IMR-90 (cell line): ENCODE measurements at regions not wholly inside any gene's neighbourhood (a gene's known extent, or its start where the extent isn't known, plus 50 kb on each side); places are given as distances from the start of the nearest gene placed in this dataset.
"Not testable (repeated sequence)": the region's sequence is repeated elsewhere in the genome, so short reads cannot be mapped to it uniquely, and the experiment has no call there.

Experiments
- ATAC-seq: fragments of 200-7000 bp; cut with Tn5 transposase; 2 replicates; pipeline ENCODE4 v1.9.1; 2020; ENCODE audit warnings: low read depth, mild to moderate bottlenecking, moderate library complexity
- BruUV-seq: library from RNA; stranded (reverse); fragments of 400-500 nt; replicated peaks from 2 replicates; lab custom pipeline; 2021; lab: Mats Ljungman, UMichigan
- CTCF ChIA-PET: fragments of 300-600 bp; formaldehyde crosslinking; extraction: SDS; loops from one replicate; lab custom pipeline; 2021; ENCODE audit warnings: antibody characterized with exemption; lab: Yijun Ruan, JAX
- POLR2A ChIA-PET: fragments of 300-600 bp; sonication (Branson Sonifier 250); formaldehyde crosslinking; loops from one replicate; lab custom pipeline; 2022; ENCODE audit warnings: antibody characterized with exemption; ENCODE audit not compliant: unreplicated experiment; lab: Charles Lee
- DNase-seq: peaks from one replicate; pipeline ENCODE4 v3.0.0; 2013
- H2AFZ ChIP-seq: replicated peaks from 2 replicates; pipeline ENCODE3; 2013; ENCODE audit warnings: low read length, mild to moderate bottlenecking; ENCODE audit not compliant: poor library complexity
- H2AK5ac ChIP-seq: 2 replicates; pipeline ENCODE4 v1.6.1; 2013; ENCODE audit warnings: low read depth, low read length, inconsistent platforms
- H2AK9ac ChIP-seq: replicated peaks from 2 replicates; pipeline ENCODE3; 2013; ENCODE audit warnings: mild to moderate bottlenecking, low read depth, low read length, moderate library complexity; ENCODE audit not compliant: poor library complexity
- H2BK120ac ChIP-seq: 2 replicates; pipeline ENCODE4 v1.6.1; 2013; ENCODE audit warnings: low read depth, low read length, inconsistent platforms
- H2BK15ac ChIP-seq: 3 replicates; pipeline ENCODE4 v1.6.1; 2013; ENCODE audit warnings: low read depth, low read length, inconsistent platforms
- H2BK20ac ChIP-seq: 2 replicates; pipeline ENCODE4 v1.6.1; 2013; ENCODE audit warnings: low read depth, mild to moderate bottlenecking, inconsistent platforms, low read length, moderate library complexity
- H2BK5ac ChIP-seq: 2 replicates; pipeline ENCODE4 v1.6.1; 2013; ENCODE audit warnings: mild to moderate bottlenecking, low read depth, low read length, inconsistent platforms; ENCODE audit not compliant: poor library complexity, severe bottlenecking
- H3K14ac ChIP-seq: replicated peaks from 2 replicates; pipeline ENCODE4 v1.6.1; 2013; ENCODE audit warnings: low read depth, low read length, inconsistent platforms
- H3K18ac ChIP-seq: 2 replicates; pipeline ENCODE4 v1.6.1; 2013; ENCODE audit warnings: low read depth, low read length, control low read depth
- H3K23ac ChIP-seq: 2 replicates; pipeline ENCODE4 v1.6.1; 2013; ENCODE audit warnings: low read depth, low read length, inconsistent platforms
- H3K27ac ChIP-seq: 2 replicates; pipeline ENCODE4 v1.5.1; 2013; ENCODE audit warnings: mild to moderate bottlenecking, control low read depth, low read length; ENCODE audit not compliant: insufficient read depth
- H3K27me3 ChIP-seq: 2 replicates; pipeline ENCODE4 v1.6.1; 2013; ENCODE audit warnings: low read length; ENCODE audit not compliant: control insufficient read depth, insufficient read depth
- H3K36me3 ChIP-seq: 2 replicates; pipeline ENCODE4 v1.6.1; 2013; ENCODE audit warnings: low read length, mixed read lengths; ENCODE audit not compliant: control insufficient read depth, insufficient read depth
- H3K4ac ChIP-seq: 2 replicates; pipeline ENCODE4 v1.6.1; 2013; ENCODE audit warnings: low read depth, low read length, inconsistent platforms
- H3K4me1 ChIP-seq: 2 replicates; pipeline ENCODE4 v1.6.1; 2013; ENCODE audit warnings: low read length, mixed read lengths; ENCODE audit not compliant: control insufficient read depth, insufficient read depth
- H3K4me2 ChIP-seq: 2 replicates; pipeline ENCODE4 v1.6.1; 2013; ENCODE audit warnings: low read depth, mild to moderate bottlenecking, control low read depth, low read length, moderate library complexity
- H3K4me3 ChIP-seq: 2 replicates; pipeline ENCODE4 v1.5.1; 2013; ENCODE audit warnings: low read depth, mild to moderate bottlenecking, control low read depth, low read length, moderate library complexity; ENCODE audit not compliant: insufficient read depth
- H3K56ac ChIP-seq: 2 replicates; pipeline ENCODE4 v1.6.1; 2013; ENCODE audit warnings: low read length, inconsistent platforms; ENCODE audit not compliant: insufficient read depth; ENCODE audit errors: extremely low read depth
- H3K79me1 ChIP-seq, 2 experiments: 2 replicates each; pipeline ENCODE4 v1.6.1; 2013; ENCODE audit warnings: low read length in 2 of 2, inconsistent platforms in 1 of 2, low read depth in 1 of 2
- H3K9ac ChIP-seq: 2 replicates; pipeline ENCODE4 v1.6.1; 2013; ENCODE audit warnings: low read depth, low read length, control low read depth
- H3K9me1 ChIP-seq: 2 replicates; pipeline ENCODE4 v1.6.1; 2013; ENCODE audit warnings: low read length, inconsistent platforms; ENCODE audit not compliant: insufficient read depth
- H3K9me3 ChIP-seq: 2 replicates; pipeline ENCODE4 v1.6.1; 2013; ENCODE audit warnings: low read length; ENCODE audit not compliant: control insufficient read depth, insufficient read depth
- H4K20me1 ChIP-seq: 2 replicates; pipeline ENCODE4 v1.6.1; 2013; ENCODE audit warnings: low read length, inconsistent platforms; ENCODE audit not compliant: insufficient read depth
- H4K5ac ChIP-seq: 2 replicates; pipeline ENCODE4 v1.6.1; 2013; ENCODE audit warnings: mild to moderate bottlenecking, low read depth, low read length, control low read depth
- H4K8ac ChIP-seq, 2 experiments: 2 replicates each; pipeline ENCODE4 v1.6.1; 2013; ENCODE audit warnings: low read depth in 2 of 2, low read length in 2 of 2, control low read depth in 1 of 2, inconsistent platforms in 1 of 2
- H4K91ac ChIP-seq: 2 replicates; pipeline ENCODE4 v1.6.1; 2013; ENCODE audit warnings: low read depth, low read length, inconsistent platforms; ENCODE audit not compliant: insufficient read depth
- WGBS, 2 experiments: methylation state at CpG; one replicate each; pipeline versions ENCODE4 v1.1.5 to v1.1.7; 2013; ENCODE audit warnings: missing lambda C conversion rate in 2 of 2; ENCODE audit not compliant: insufficient read length in 1 of 2; ENCODE audit errors: extremely low coverage in 2 of 2; 5-methylcytosine and 5-hydroxymethylcytosine counted together
- dilution Hi-C: fragments of 300-500 bp; cut with HindIII; formaldehyde crosslinking; loops from one replicate; pipeline ENCODE4 v1.14.3; 2018; ENCODE audit warnings: low sequenced_read_pairs; ENCODE audit not compliant: unreplicated experiment
- in situ Hi-C: fragments of 300-500 bp; cut with MboI; formaldehyde crosslinking; loops from 3 replicates; pipeline ENCODE4 v1.14.3; 2019; ENCODE audit warnings: low sequenced_read_pairs, inconsistent platforms, mixed read lengths
- intact Hi-C: fragments of 100-400 bp; cut with micrococcal nuclease; formaldehyde crosslinking; loops from 2 replicates; pipeline ENCODE4 v1.10.0; 2022

GRCh38 chr4:121616449-121616848 is 80.3 kb downstream of the ANXA5 start:
- H3K9ac ChIP-seq, H3K27me3 ChIP-seq, H3K4me3 ChIP-seq, H3K23ac ChIP-seq, H3K18ac ChIP-seq, H3K4me1 ChIP-seq, in situ Hi-C loops, H3K56ac ChIP-seq, H2BK20ac ChIP-seq, H3K27ac ChIP-seq, H4K8ac ChIP-seq, H2AFZ ChIP-seq, H2BK15ac ChIP-seq, H4K91ac ChIP-seq, DNase-seq, H3K79me1 ChIP-seq, H2BK120ac ChIP-seq, POLR2A ChIA-PET, BruUV-seq, H3K4ac ChIP-seq, H2AK5ac ChIP-seq, H4K5ac ChIP-seq, H3K9me1 ChIP-seq, H2BK5ac ChIP-seq, H3K14ac ChIP-seq, H2AK9ac ChIP-seq, H4K20me1 ChIP-seq, CTCF ChIA-PET, H3K4me2 ChIP-seq, intact Hi-C loops, H3K36me3 ChIP-seq, dilution Hi-C loops, ATAC-seq, H3K9me3 ChIP-seq: not testable (repeated sequence)
- WGBS, 2 experiments: 80% methylated on average over 1 of the region's 6 CpGs; no CpG with 5 or more reads in 1 of the 2 experiments
